HepG2 (cell line): ENCODE measurements at regions not wholly inside any gene's neighbourhood (a gene's known extent, or its start where the extent isn't known, plus 50 kb on each side); places are given as distances from the start of the nearest gene placed in this dataset.

ENCODE experiments used
- ATAC-seq: fragments of 200-7000 bp; cut with Tn5 transposase; 3 replicates; pipeline ENCODE4 v1.9.1; 2020; ENCODE audit warnings: mild to moderate bottlenecking, moderate library complexity
- BruUV-seq: library from RNA; stranded (reverse); fragments of 400-500 nt; replicated peaks from 2 replicates; lab custom pipeline; 2021; lab: Mats Ljungman, UMichigan
- CTCF ChIA-PET: fragments of 300-600 bp; formaldehyde crosslinking; extraction: SDS; loops from one replicate; lab custom pipeline; 2021; ENCODE audit warnings: low total read pairs, inconsistent platforms, low intra/inter-chr PET ratio; lab: Yijun Ruan, JAX
- POLR2A ChIA-PET: fragments of 350-600 bp; sonication (Branson Sonifier 250); formaldehyde crosslinking; loops from one replicate; lab custom pipeline; 2020; ENCODE audit warnings: antibody characterized with exemption, inconsistent platforms; lab: Yijun Ruan, JAX
- DNase-seq: peaks from one replicate; pipeline ENCODE4 v3.0.0-alpha.2; 2015; ENCODE audit warnings: low spot score
- FAIRE-seq: peaks from 3 replicates; lab custom pipeline; 2011; peaks lifted over from hg19 to GRCh38; lab: Jason Lieb, UNC
- H2AFZ ChIP-seq: one replicate; pipeline ENCODE4 v1.6.1; 2011; ENCODE audit warnings: low read length, inconsistent platforms
- H3K27ac ChIP-seq: fragments of 300-600 bp; 3 replicates; pipeline ENCODE4 v1.8.0; 2011; ENCODE audit warnings: mixed run types, mild to moderate bottlenecking, mixed read lengths, low read length, inconsistent platforms; ENCODE audit not compliant: insufficient read depth; ENCODE audit errors: extremely low read length
- H3K27me3 ChIP-seq, 2 experiments: fragments of 200-600 bp in 1 of 2; 2 replicates in 1 of 2; 3 replicates in 1 of 2; pipeline versions ENCODE4 v1.6.0 to v1.8.0; 2011; ENCODE audit warnings: low read length in 2 of 2, mild to moderate bottlenecking in 2 of 2, moderate library complexity in 2 of 2, inconsistent platforms in 1 of 2; ENCODE audit not compliant: insufficient read depth in 2 of 2, control insufficient read depth in 1 of 2
- H3K36me3 ChIP-seq, 2 experiments: fragments of 200-600 bp in 1 of 2; replicated peaks in 1 of 2; 2 replicates in 1 of 2; 3 replicates in 1 of 2; pipeline versions ENCODE4 v1.5.1 to v1.8.0; 2011; ENCODE audit warnings: low read length in 2 of 2, inconsistent platforms in 1 of 2; ENCODE audit not compliant: insufficient read depth in 2 of 2, control insufficient read depth in 1 of 2
- H3K4me1 ChIP-seq: 2 replicates; pipeline ENCODE4 v1.5.1; 2012; ENCODE audit warnings: low read length, inconsistent platforms; ENCODE audit not compliant: insufficient read depth
- H3K4me2 ChIP-seq: 2 replicates; pipeline ENCODE4 v1.6.0; 2011; ENCODE audit warnings: low read depth, low read length, inconsistent platforms
- H3K4me3 ChIP-seq, 3 experiments: fragments of 200-600 bp in 1 of 3; sonication (generic), shearing (Covaris generic) in 1 of 3; replicated peaks in 1 of 3; 2 replicates each; pipeline ENCODE4 v1.5.1; 2011 to 2016; ENCODE audit warnings: low read length in 3 of 3, inconsistent platforms in 2 of 3, low read depth in 2 of 3, mild to moderate bottlenecking in 2 of 3, control low read depth in 1 of 3, mixed read lengths in 1 of 3; ENCODE audit not compliant: insufficient read depth in 1 of 3
- H3K79me2 ChIP-seq: one replicate; pipeline ENCODE4 v1.6.1; 2011; ENCODE audit warnings: low read length, inconsistent platforms; ENCODE audit not compliant: insufficient read depth
- H3K9ac ChIP-seq: 2 replicates; pipeline ENCODE4 v1.6.0; 2011; ENCODE audit warnings: mild to moderate bottlenecking, low read depth, low read length, inconsistent platforms; ENCODE audit not compliant: insufficient read depth
- H3K9me3 ChIP-seq: 2 replicates; pipeline ENCODE4 v1.5.1; 2012; ENCODE audit warnings: mild to moderate bottlenecking, low read length
- H4K20me1 ChIP-seq: 2 replicates; pipeline ENCODE4 v1.6.0; 2011; ENCODE audit warnings: inconsistent platforms, mild to moderate bottlenecking, low read length, moderate library complexity; ENCODE audit not compliant: insufficient read depth
- HMGXB3 ChIP-seq: sonication (generic); formaldehyde crosslinking; IDR thresholded peaks from 2 replicates; pipeline ENCODE4 v1.4.0; 2020; ENCODE audit warnings: missing genetic modification reagents, borderline replicate concordance
- NFE2L2 ChIP-seq: fragments of 150-350 bp; IDR thresholded peaks from 2 replicates; pipeline ENCODE4 v1.6.1; 2014; ENCODE audit warnings: low read length
- PCBP2 ChIP-seq: fragments of 200-400 bp; formaldehyde crosslinking; optimal IDR thresholded peaks from 2 replicates; pipeline ENCODE3; 2018; ENCODE audit warnings: low read length, low read depth; ENCODE audit not compliant: poor library complexity, severe bottlenecking
- PPARG ChIP-seq: conservative IDR thresholded peaks from 2 replicates; pipeline ENCODE4 v1.6.1; 2016; ENCODE audit warnings: missing biosample characterization, missing genetic modification reagents
- TBX2 ChIP-seq: sonication (generic); formaldehyde crosslinking; IDR thresholded peaks from 2 replicates; pipeline ENCODE4 v1.5.0; 2020; ENCODE audit warnings: missing genetic modification reagents, mild to moderate bottlenecking, borderline replicate concordance
- ZNF614 ChIP-seq: IDR thresholded peaks from 2 replicates; pipeline ENCODE4 v1.6.1; 2018; ENCODE audit warnings: missing biosample characterization, missing genetic modification reagents, inconsistent platforms, borderline replicate concordance
- ZNF652 ChIP-seq: IDR thresholded peaks from 2 replicates; pipeline ENCODE4 v1.6.1; 2016; ENCODE audit warnings: low read depth, borderline replicate concordance
- WGBS: methylation state at CpG from one replicate; pipeline ENCODE4 v1.1.6; 2017; ENCODE audit warnings: low lambda C conversion rate; 5-methylcytosine and 5-hydroxymethylcytosine counted together
- in situ Hi-C: cut with HindIII; loops from 2 replicates; pipeline ENCODE4 v1.10.0; 2017; ENCODE audit warnings: low pct_unique_long_range_greater_than_20kb; ENCODE audit not compliant: extremely low pct_ligation_motif_present
- intact Hi-C: fragments of 100-400 bp; cut with micrococcal nuclease; formaldehyde crosslinking; loops from one replicate; pipeline ENCODE4 v1.10.0; 2022; ENCODE audit not compliant: unreplicated experiment

- TF ChIP-seq PCBP2: no peak
- TF ChIP-seq NFE2L2: no peak
These were observed 53.1 kb upstream of the NPAS2 start (continued) for GRCh38 chr2:100766806-100767205.

- Histone ChIP-seq H4K20me1 (no peaks in the 10 kb centered on the region), H2AFZ (no peak overlapping the region), H3K9me3 (no peaks in the 10 kb centered on the region), H3K79me2 (no peaks in the 10 kb centered on the region), H3K36me3 (no peaks in the 10 kb centered on the region), H3K27me3 (no peaks in the 10 kb centered on the region), H3K27ac (no peak overlapping the region), H3K9ac (no peak overlapping the region), H3K4me1 (peaks cover 53% of the 10 kb centered on the region), H3K4me2 (peak overlapping the region; percentile 41; the same call in 1 of the 2 replicates), H3K4me3 (no peak overlapping the region)
- no peak for TF ChIP-seq ZNF614 (CRISPR knock-in tag)
- no peak for TF ChIP-seq PPARG (CRISPR knock-in tag)
- TF ChIP-seq TBX2: peak; percentile 8; the same call in 1 of the 2 replicates
- TF ChIP-seq ZNF652 (CRISPR knock-in tag): peak; percentile 75
- no peak for TF ChIP-seq HMGXB3
- in situ Hi-C loops (no loop called here), intact Hi-C loops (no loop called here)
- no TSS peak for BruUV-seq
- 5% methylated on average over 1 of the region's 1 CpG for WGBS
- POLR2A ChIA-PET: interaction anchor here (1.0 to 3.6 kb wide), 5 partner anchors 10 to 23 kb away, joined by 3 to 39 read pairs (median 4); no protein-coding TSS in a partner anchor
- ATAC-seq: no peak
- FAIRE-seq: no peak
- CTCF ChIA-PET: no interaction called here
- DNase-seq: no peak
These were observed 52.7 kb upstream of the NPAS2 start for GRCh38 chr2:100767224-100767653.
